Thyroid gland (tissue), 4 donors: ENCODE measurements at regions not wholly inside any gene's neighbourhood (a gene's known extent, or its start where the extent isn't known, plus 50 kb on each side); places are given as distances from the start of the nearest gene placed in this dataset.

Experiments
- DNase-seq, 2 donors: peaks; one replicate each; pipeline ENCODE4 v3.0.0-alpha.2; 2019
- H3K27ac ChIP-seq, 3 donors: fragments of 200-600 bp; sonication (generic); 1 replicate in 2 of 3; 2 replicates in 1 of 3; pipeline ENCODE4 v1.5.1; 2016 to 2019; ENCODE audit warnings: mild to moderate bottlenecking in 1 of 3, moderate library complexity in 1 of 3
- H3K27me3 ChIP-seq: fragments of 200-600 bp; sonication (generic); one replicate; pipeline ENCODE4 v1.5.1; 2019
- H3K36me3 ChIP-seq, 2 donors: fragments of 200-600 bp; sonication (generic); one replicate each; pipeline ENCODE4 v1.5.1; 2016 to 2019
- H3K4me1 ChIP-seq, 2 donors: fragments of 200-600 bp; sonication (generic); one replicate each; pipeline ENCODE4 v1.5.1; 2017 to 2019
- H3K4me3 ChIP-seq, 3 donors: fragments of 200-600 bp; sonication (generic); replicated peaks in 1 of 3; 1 replicate in 2 of 3; 2 replicates in 1 of 3; pipeline ENCODE4 v1.5.1; 2016; ENCODE audit warnings: mild to moderate bottlenecking in 1 of 3
- H3K9me3 ChIP-seq: fragments of 200-600 bp; sonication (generic); one replicate; pipeline ENCODE4 v1.5.1; 2017
- CTCF ChIP-seq, 6 experiments: fragments of 200-600 bp in 3 of 6; fragments of 450-650 bp in 3 of 6; sonication (generic) in 3 of 6; IDR thresholded peaks; one replicate each; pipeline ENCODE4 v1.5.1; 2016 to 2019; ENCODE audit warnings: antibody characterized with exemption in 6 of 6, mild to moderate bottlenecking in 2 of 6, inconsistent platforms in 1 of 6, moderate library complexity in 1 of 6
- POLR2A ChIP-seq, 2 donors: fragments of 450-650 bp; IDR thresholded peaks; one replicate each; pipeline ENCODE4 v1.6.1; 2017; ENCODE audit warnings: antibody characterized with exemption in 2 of 2, mild to moderate bottlenecking in 2 of 2, moderate library complexity in 1 of 2
- WGBS, 2 donors: methylation state at CpG; one replicate each; pipeline ENCODE4 v1.1.5; 2017; 5-methylcytosine and 5-hydroxymethylcytosine counted together
- intact Hi-C: fragments of 100-400 bp; cut with DNase I; formaldehyde crosslinking; loops from one replicate; pipeline ENCODE4 v1.15.1; 2023

- peak overlapping the region; percentile 81 to 89 (median 85) for H3K27ac ChIP-seq
- intact Hi-C loops: no loop called here
- peak; percentile 73 to 83 for DNase-seq
- no peaks in the 10 kb centered on the region for H3K9me3 ChIP-seq
- WGBS, 2 donors: 34% methylated on average over 7 of the region's 7 CpGs
- H3K4me3 ChIP-seq: no peak overlapping the region
- no peaks in the 10 kb centered on the region for H3K27me3 ChIP-seq
- TF ChIP-seq POLR2A (IDR thresholded peaks at IDR 0.05) (no peak), CTCF (IDR thresholded peaks at IDR 0.05) (no peak)
- H3K36me3 ChIP-seq: no peaks in the 10 kb centered on the region
- peaks cover 41 to 52% of the 10 kb centered on the region in 2 donors for H3K4me1 ChIP-seq
Measured at GRCh38 chr10:63713191-63714144, 192.3 kb downstream of the REEP3 start.

- no peak for DNase-seq
- intact Hi-C loops: loop anchor here (5.0 kb wide), 1 partner anchor 84 kb away; no protein-coding TSS in a partner anchor
- Histone ChIP-seq H3K27ac (no peak overlapping the region), H3K4me1 (peaks cover 41 to 50% of the 10 kb centered on the region in 2 donors), H3K4me3 (no peak overlapping the region), H3K27me3 (no peaks in the 10 kb centered on the region), H3K9me3 (no peaks in the 10 kb centered on the region), H3K36me3 (no peaks in the 10 kb centered on the region)
- 61 to 62% methylated on average over 4 of the region's 4 CpGs for WGBS, 2 donors
- TF ChIP-seq POLR2A (IDR thresholded peaks at IDR 0.05): no peak
- no peak for TF ChIP-seq CTCF (IDR thresholded peaks at IDR 0.05)
Measured at GRCh38 chr10:63716016-63716580, 194.9 kb downstream of the REEP3 start.

- 50 to 61% methylated on average over 11 of the region's 11 CpGs for WGBS, 2 donors
- peak; percentile 80 to 83 for DNase-seq
- no peak for TF ChIP-seq CTCF (IDR thresholded peaks at IDR 0.05)
- TF ChIP-seq POLR2A (IDR thresholded peaks at IDR 0.05): peak in 1 of 2 donors; percentile 15
- Histone ChIP-seq H3K27ac (peak overlapping the region; percentile 72 to 79 (median 73)), H3K27me3 (no peaks in the 10 kb centered on the region), H3K4me3 (no peak overlapping the region), H3K4me1 (peaks cover 30 to 39% of the 10 kb centered on the region in 2 donors), H3K9me3 (no peaks in the 10 kb centered on the region), H3K36me3 (no peaks in the 10 kb centered on the region)
- intact Hi-C loops: loop anchor here (5.0 kb wide), 1 partner anchor 85 kb away; no protein-coding TSS in a partner anchor
Measured at GRCh38 chr10:63717027-63717715, 196.0 kb downstream of the REEP3 start.

GRCh38 chr10:63718006-63718405, 196.8 kb downstream of the REEP3 start:
- intact Hi-C loops: loop anchor here (5.0 kb wide), 1 partner anchor 86 kb away; no protein-coding TSS in a partner anchor

More at GRCh38 chr10:63718006-63718405, 196.8 kb downstream of the REEP3 start:
- Histone ChIP-seq H3K9me3 (no peaks in the 10 kb centered on the region), H3K4me3 (no peak overlapping the region), H3K36me3 (no peaks in the 10 kb centered on the region), H3K27ac (peak overlapping the region; percentile 72 to 79 (median 73)), H3K4me1 (peaks cover 22 to 39% of the 10 kb centered on the region in 2 donors), H3K27me3 (no peaks in the 10 kb centered on the region)
- DNase-seq: no peak
- WGBS, 2 donors: 91 to 94% methylated on average over 4 of the region's 4 CpGs
- TF ChIP-seq POLR2A (IDR thresholded peaks at IDR 0.05): no peak
- no peak for TF ChIP-seq CTCF (IDR thresholded peaks at IDR 0.05)
